ENCODE measurements at regions not wholly inside any gene's neighbourhood (a gene's known extent, or its start where the extent isn't known, plus 50 kb on each side); places are given as distances from the start of the nearest gene placed in this dataset.

DNA sequence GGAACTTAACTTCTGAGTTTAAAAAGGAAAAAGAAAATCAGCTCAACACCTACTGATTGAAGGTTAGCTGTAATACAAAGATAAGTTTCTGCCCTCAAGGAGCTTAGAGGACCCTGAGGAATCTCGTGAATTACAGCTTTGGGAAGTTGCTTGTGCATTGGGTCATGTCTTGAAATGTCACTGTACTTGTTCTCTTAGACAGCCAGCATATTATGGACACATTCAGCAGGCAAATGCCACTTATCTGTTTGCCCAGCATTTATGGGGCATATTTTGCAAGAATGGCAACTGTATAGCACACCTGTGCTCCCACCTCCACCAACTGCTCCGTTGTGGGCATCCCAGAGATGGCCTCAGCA lies 263.6 kb upstream of the CRY1 start:
- no peak overlapping the region for H2AFZ ChIP-seq (ENCODE audit: low read length)
- H2BK120ac ChIP-seq (ENCODE audit: low read depth, low read length, poor library complexity, severe bottlenecking), result no peak overlapping the region
- H3K23me2 ChIP-seq (ENCODE audit: insufficient read length, low read depth, low read length, poor library complexity, severe bottlenecking), result no peaks in the 10 kb centered on the region
- no peak overlapping the region for H3K18ac ChIP-seq (ENCODE audit: insufficient read length, low read depth, low read length)
- TF ChIP-seq, protein P1, sequence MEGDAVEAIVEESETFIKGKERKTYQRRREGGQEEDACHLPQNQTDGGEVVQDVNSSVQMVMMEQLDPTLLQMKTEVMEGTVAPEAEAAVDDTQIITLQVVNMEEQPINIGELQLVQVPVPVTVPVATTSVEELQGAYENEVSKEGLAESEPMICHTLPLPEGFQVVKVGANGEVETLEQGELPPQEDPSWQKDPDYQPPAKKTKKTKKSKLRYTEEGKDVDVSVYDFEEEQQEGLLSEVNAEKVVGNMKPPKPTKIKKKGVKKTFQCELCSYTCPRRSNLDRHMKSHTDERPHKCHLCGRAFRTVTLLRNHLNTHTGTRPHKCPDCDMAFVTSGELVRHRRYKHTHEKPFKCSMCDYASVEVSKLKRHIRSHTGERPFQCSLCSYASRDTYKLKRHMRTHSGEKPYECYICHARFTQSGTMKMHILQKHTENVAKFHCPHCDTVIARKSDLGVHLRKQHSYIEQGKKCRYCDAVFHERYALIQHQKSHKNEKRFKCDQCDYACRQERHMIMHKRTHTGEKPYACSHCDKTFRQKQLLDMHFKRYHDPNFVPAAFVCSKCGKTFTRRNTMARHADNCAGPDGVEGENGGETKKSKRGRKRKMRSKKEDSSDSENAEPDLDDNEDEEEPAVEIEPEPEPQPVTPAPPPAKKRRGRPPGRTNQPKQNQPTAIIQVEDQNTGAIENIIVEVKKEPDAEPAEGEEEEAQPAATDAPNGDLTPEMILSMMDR (conservative IDR thresholded peaks at IDR 0.05), result no peak
- H2BK12ac ChIP-seq (ENCODE audit: insufficient read length, low read depth, low read length), result no peak overlapping the region
- no peaks in the 10 kb centered on the region for H3K79me1 ChIP-seq (ENCODE audit: insufficient read depth, low read depth, low read length, poor library complexity, severe bottlenecking)
- no peak overlapping the region for H4K5ac ChIP-seq (ENCODE audit: insufficient read length, low read depth, low read length)
- H4K91ac ChIP-seq (ENCODE audit: insufficient read length, low read depth, low read length), result no peak overlapping the region
- no peaks in the 10 kb centered on the region for H4K20me1 ChIP-seq (ENCODE audit: control insufficient read depth, insufficient read depth, insufficient read length)
- Mint-ChIP-seq H3K27me3 (ENCODE audit: low read depth) (peaks cover 2% of the 10 kb centered on the region; the same call in 1 of the 2 replicates), H3K4me3 (no peak overlapping the region), H3K27ac (no peak overlapping the region), H3K36me3 (ENCODE audit: insufficient read depth in 1 of 3, low read depth in 3 of 3) (peaks cover 4 to 15% (median 5%) of the 10 kb centered on the region in 3 experiments; a peak in 6 of 7 replicates), H3K4me1 (peaks cover 0 to 1% of the 10 kb centered on the region in 2 experiments; a peak in 1 of 4 replicates), H3K9me3 (peaks cover 10 to 15% of the 10 kb centered on the region in 2 experiments)
- WGBS (ENCODE audit: extremely low coverage, insufficient read length, low lambda C conversion rate), result no CpG with 5 or more reads among the region's 2 CpGs
- no peak overlapping the region for H3K14ac ChIP-seq (ENCODE audit: insufficient read depth, low read length)
- H3K9me3 ChIP-seq (ENCODE audit: control insufficient read depth, low read depth, low read length), result no peaks in the 10 kb centered on the region
- H4K8ac ChIP-seq (replicated peaks; ENCODE audit: insufficient read length, low read depth, low read length), result no peak overlapping the region
- DNase-seq, result no peak
- H3K79me2 ChIP-seq (ENCODE audit: insufficient read depth, low read length), result no peaks in the 10 kb centered on the region
- H3K56ac ChIP-seq (ENCODE audit: insufficient read length, low read depth, low read length), result no peak overlapping the region
- H3K27me3 ChIP-seq (ENCODE audit: insufficient read depth, low read length), result no peaks in the 10 kb centered on the region
- no peak overlapping the region for H3K4me2 ChIP-seq (ENCODE audit: insufficient read depth, insufficient read length, low read length)
- H3K27ac ChIP-seq (ENCODE audit: insufficient read length, low read depth, low read length), result no peak overlapping the region
- H3K23ac ChIP-seq (ENCODE audit: insufficient read length, low read depth, low read length), result no peak overlapping the region
- no peak overlapping the region for H3K9ac ChIP-seq (ENCODE audit: extremely low read depth, insufficient read length, low read length)
- no peaks in the 10 kb centered on the region for H3K4me1 ChIP-seq (ENCODE audit: insufficient read depth, low read length)
- H2BK15ac ChIP-seq (ENCODE audit: low read depth, low read length), result no peak overlapping the region
- no peak overlapping the region for H3K4ac ChIP-seq (ENCODE audit: low read depth, low read length)
- no peak overlapping the region for H2BK5ac ChIP-seq (ENCODE audit: insufficient read length, low read length)
- no peak overlapping the region for H3T11ph ChIP-seq (ENCODE audit: low read length)
- H2BK20ac ChIP-seq (ENCODE audit: low read depth, low read length, poor library complexity, severe bottlenecking), result no peak overlapping the region
- H2AK5ac ChIP-seq (ENCODE audit: insufficient read length, low read length), result no peak overlapping the region

Data from H9 (cell line).